HepG2 (cell line): ENCODE measurements at regions not wholly inside any gene's neighbourhood (a gene's known extent, or its start where the extent isn't known, plus 50 kb on each side); places are given as distances from the start of the nearest gene placed in this dataset.

Experiments
- ARNT2 ChIP-seq: sonication (generic); formaldehyde crosslinking; IDR thresholded peaks from 2 replicates; pipeline ENCODE4 v1.8.0; 2022; ENCODE audit warnings: mild to moderate bottlenecking, low read depth, missing genetic modification reagents, moderate library complexity
- GMEB2 ChIP-seq: IDR thresholded peaks from 2 replicates; pipeline ENCODE4 v1.6.1; 2016; ENCODE audit warnings: missing biosample characterization, missing genetic modification reagents, low read depth
- HDAC1 ChIP-seq: sonication (generic); formaldehyde crosslinking; IDR thresholded peaks from 2 replicates; pipeline ENCODE4 v1.5.1; 2020; ENCODE audit warnings: mild to moderate bottlenecking, missing genetic modification reagents
- HOMEZ ChIP-seq: IDR thresholded peaks from 2 replicates; pipeline ENCODE4 v1.6.1; 2016; ENCODE audit warnings: low read depth
- KMT2A ChIP-seq: sonication (generic); formaldehyde crosslinking; IDR thresholded peaks from 2 replicates; pipeline ENCODE4 v1.4.0; 2020; ENCODE audit warnings: missing genetic modification reagents
- LRRFIP1 ChIP-seq: sonication (generic); formaldehyde crosslinking; conservative IDR thresholded peaks from 2 replicates; pipeline ENCODE4 v1.4.0; 2020; ENCODE audit warnings: missing genetic modification reagents
- MEIS2 ChIP-seq: sonication (generic); formaldehyde crosslinking; IDR thresholded peaks from 2 replicates; pipeline ENCODE4 v1.9.0; 2021; ENCODE audit warnings: mild to moderate bottlenecking, missing genetic modification reagents
- MTERF4 ChIP-seq: sonication (generic); formaldehyde crosslinking; IDR thresholded peaks from 2 replicates; pipeline ENCODE4 v1.8.0; 2023; ENCODE audit warnings: mild to moderate bottlenecking, missing genetic modification reagents
- NFE2 ChIP-seq: sonication (generic); formaldehyde crosslinking; IDR thresholded peaks from 2 replicates; pipeline ENCODE4 v1.4.0; 2020; ENCODE audit warnings: missing genetic modification reagents
- PATZ1 ChIP-seq: sonication (generic); formaldehyde crosslinking; IDR thresholded peaks from 2 replicates; pipeline ENCODE4 v1.4.0; 2020; ENCODE audit warnings: missing genetic modification reagents
- PHB2 ChIP-seq: fragments of 450-650 bp; IDR thresholded peaks from 2 replicates; pipeline ENCODE4 v1.6.1; 2018; ENCODE audit not compliant: partially characterized antibody
- PTBP1 ChIP-seq: fragments of 200-400 bp; formaldehyde crosslinking; IDR thresholded peaks from 2 replicates; pipeline ENCODE4 v1.6.1; 2018; ENCODE audit warnings: low read length, low read depth; ENCODE audit not compliant: poor library complexity, severe bottlenecking
- RXRB ChIP-seq: IDR thresholded peaks from 2 replicates; pipeline ENCODE4 v1.6.1; 2016; ENCODE audit warnings: borderline replicate concordance, missing genetic modification reagents, missing compliant biosample characterization
- SP5 ChIP-seq: IDR thresholded peaks from 2 replicates; pipeline ENCODE4 v1.6.1; 2016; ENCODE audit warnings: low read depth, borderline replicate concordance
- TARDBP ChIP-seq: sonication (generic); formaldehyde crosslinking; IDR thresholded peaks from 2 replicates; pipeline ENCODE4 v1.8.0; 2022; ENCODE audit warnings: mild to moderate bottlenecking, missing genetic modification reagents
- TSC22D2 ChIP-seq: sonication (generic); formaldehyde crosslinking; IDR thresholded peaks from 2 replicates; pipeline ENCODE4 v1.5.1; 2020; ENCODE audit warnings: missing genetic modification reagents, mild to moderate bottlenecking, borderline replicate concordance
- XRCC5 ChIP-seq: fragments of 200-400 bp; formaldehyde crosslinking; optimal IDR thresholded peaks from 2 replicates; pipeline ENCODE3; 2017; ENCODE audit warnings: mild to moderate bottlenecking, low read length
- ZBTB26 ChIP-seq: IDR thresholded peaks from 2 replicates; pipeline ENCODE4 v1.6.1; 2016; ENCODE audit warnings: missing compliant biosample characterization, missing genetic modification reagents, borderline replicate concordance
- ZNF10 ChIP-seq: sonication (generic); formaldehyde crosslinking; IDR thresholded peaks from 2 replicates; pipeline ENCODE4 v1.4.0; 2020; ENCODE audit warnings: mild to moderate bottlenecking, low read depth, missing genetic modification reagents, borderline replicate concordance
- ZNF317 ChIP-seq: sonication (generic); formaldehyde crosslinking; IDR thresholded peaks from 2 replicates; pipeline ENCODE4 v1.5.0; 2020; ENCODE audit warnings: mild to moderate bottlenecking, missing genetic modification reagents

- TF ChIP-seq ZBTB26 (CRISPR knock-in tag) = no peak
- TF ChIP-seq RXRB (CRISPR knock-in tag) = peak; percentile 55; the same call in 1 of the 2 replicates
- TF ChIP-seq KMT2A (CRISPR knock-in tag) = no peak
- peak; percentile 53 for TF ChIP-seq XRCC5
- TF ChIP-seq ARNT2 = no peak
- no peak for TF ChIP-seq PTBP1
- TF ChIP-seq GMEB2 (CRISPR knock-in tag) = no peak
- TF ChIP-seq TSC22D2 = no peak
- no peak for TF ChIP-seq PHB2
- TF ChIP-seq MEIS2 (CRISPR knock-in tag) = no peak
- no peak for TF ChIP-seq ZNF10
- no peak for TF ChIP-seq SP5 (CRISPR knock-in tag)
- no peak for TF ChIP-seq PATZ1 (CRISPR knock-in tag)
- TF ChIP-seq ZNF317 (CRISPR knock-in tag) = no peak
- TF ChIP-seq LRRFIP1 (CRISPR knock-in tag) = no peak
- 0 out of 2 replicates have a peak, but pooled peaks have one; percentile 13 for TF ChIP-seq HDAC1 (CRISPR knock-in tag)
- TF ChIP-seq TARDBP (CRISPR knock-in tag) = 0 out of 2 replicates have a peak, but pooled peaks have one; percentile 19
- TF ChIP-seq HOMEZ = peak; percentile 45; the same call in 1 of the 2 replicates
- no peak for TF ChIP-seq NFE2
- TF ChIP-seq MTERF4 (CRISPR knock-in tag) = no peak
Observed at GRCh38 chr1:86811142-86811924, 102.6 kb downstream of the SELENOF start (continued).
